Endothelial cell of umbilical vein (primary cell): ENCODE measurements at regions not wholly inside any gene's neighbourhood (a gene's known extent, or its start where the extent isn't known, plus 50 kb on each side); places are given as distances from the start of the nearest gene placed in this dataset.

Experiments used
- BruUV-seq: library from RNA; stranded (reverse); fragments of 400-500 nt; replicated peaks from 2 replicates; lab custom pipeline; 2021; lab: Mats Ljungman, UMichigan
- CTCF ChIA-PET: fragments of 300-600, 350-600 bp; sonication (Branson Sonifier 250); formaldehyde crosslinking; loops from one replicate; lab custom pipeline; 2021; ENCODE audit warnings: antibody characterized with exemption, inconsistent platforms; lab: Charles Lee
- POLR2A ChIA-PET: fragments of 300-600, 350-600 bp; sonication (Branson Sonifier 250); formaldehyde crosslinking; loops from one replicate; lab custom pipeline; 2021; ENCODE audit warnings: antibody characterized with exemption, inconsistent platforms; lab: Charles Lee
- DNase-seq: peaks from one replicate; pipeline ENCODE4 v3.0.0-alpha.2; 2011; ENCODE audit warnings: low read depth, low spot score
- FAIRE-seq: peaks from 2 replicates; lab custom pipeline; 2011; peaks lifted over from hg19 to GRCh38; lab: Jason Lieb, UNC
- H2AFZ ChIP-seq: 2 replicates; pipeline ENCODE4 v1.6.0; 2012; ENCODE audit warnings: low read depth, low read length, control low read depth, inconsistent platforms
- H3K27ac ChIP-seq: 2 replicates; pipeline ENCODE4 v1.5.1; 2011; ENCODE audit warnings: low read depth, mild to moderate bottlenecking, control low read depth, low read length, moderate library complexity; ENCODE audit not compliant: insufficient read depth
- H3K27me3 ChIP-seq, 2 experiments: 2 replicates each; pipeline versions ENCODE4 v1.6.0 to v1.6.1; 2011; ENCODE audit warnings: low read length in 2 of 2, mixed read lengths in 1 of 2; ENCODE audit not compliant: control insufficient read depth in 2 of 2, insufficient read depth in 2 of 2
- H3K36me3 ChIP-seq, 2 experiments: 2 replicates in 1 of 2; 3 replicates in 1 of 2; pipeline ENCODE4 v1.5.1; 2011; ENCODE audit warnings: low read length in 2 of 2, mild to moderate bottlenecking in 1 of 2, moderate library complexity in 1 of 2; ENCODE audit not compliant: control insufficient read depth in 2 of 2, insufficient read depth in 2 of 2; ENCODE audit errors: extremely low read depth in 1 of 2
- H3K4me1 ChIP-seq: 3 replicates; pipeline ENCODE4 v1.5.1; 2011; ENCODE audit warnings: mild to moderate bottlenecking, low read length; ENCODE audit not compliant: control insufficient read depth, insufficient read depth; ENCODE audit errors: extremely low read depth
- H3K4me2 ChIP-seq: 2 replicates; pipeline ENCODE4 v1.6.1; 2011; ENCODE audit warnings: low read length, control low read depth, mixed read lengths; ENCODE audit not compliant: insufficient read depth
- H3K4me3 ChIP-seq, 3 experiments: fragments of 200-600 bp in 1 of 3; sonication (generic), shearing (Covaris generic) in 1 of 3; replicated peaks in 1 of 3; 2 replicates each; pipeline ENCODE4 v1.5.1; 2011 to 2016; ENCODE audit warnings: control low read depth in 3 of 3, low read length in 3 of 3, mild to moderate bottlenecking in 2 of 3, inconsistent platforms in 1 of 3, low read depth in 1 of 3, moderate library complexity in 1 of 3; ENCODE audit not compliant: insufficient read depth in 1 of 3
- H3K79me2 ChIP-seq: 2 replicates; pipeline ENCODE4 v1.6.0; 2012; ENCODE audit warnings: low read length, inconsistent platforms; ENCODE audit not compliant: control insufficient read depth, insufficient read depth
- H3K9ac ChIP-seq: replicated peaks from 2 replicates; pipeline ENCODE3; 2011; ENCODE audit warnings: low read length, control low read depth; ENCODE audit not compliant: insufficient read depth; ENCODE audit errors: extremely low read depth
- H3K9me1 ChIP-seq: replicated peaks from 3 replicates; pipeline ENCODE4 v1.6.0; 2011; ENCODE audit warnings: mild to moderate bottlenecking, low read length; ENCODE audit not compliant: control insufficient read depth, insufficient read depth; ENCODE audit errors: extremely low read depth
- H3K9me3 ChIP-seq: replicated peaks from 2 replicates; pipeline ENCODE4 v1.5.1; 2012; ENCODE audit warnings: low read length, inconsistent platforms; ENCODE audit not compliant: control insufficient read depth, insufficient read depth
- H4K20me1 ChIP-seq: replicated peaks from 2 replicates; pipeline ENCODE3; 2011; ENCODE audit warnings: mild to moderate bottlenecking, low read length; ENCODE audit not compliant: control insufficient read depth, insufficient read depth; ENCODE audit errors: extremely low read depth
- EZH2 ChIP-seq: IDR thresholded peaks from 2 replicates; pipeline ENCODE4 v1.6.1; 2012; ENCODE audit warnings: borderline replicate concordance, low read depth, mild to moderate bottlenecking, moderate library complexity, low read length, inconsistent platforms; ENCODE audit not compliant: severe bottlenecking
- FOS ChIP-seq: IDR thresholded peaks from 2 replicates; pipeline ENCODE4 v1.6.1; 2011; ENCODE audit warnings: mild to moderate bottlenecking, low read length, moderate library complexity, borderline replicate concordance; ENCODE audit not compliant: insufficient read depth
- GATA2 ChIP-seq: IDR thresholded peaks from 2 replicates; pipeline ENCODE4 v1.7.0; 2011; ENCODE audit warnings: low read depth, mild to moderate bottlenecking, moderate library complexity, mixed read lengths, low read length; ENCODE audit not compliant: insufficient read length, insufficient read depth
- JUN ChIP-seq: IDR thresholded peaks from 2 replicates; pipeline ENCODE4 v1.6.1; 2011; ENCODE audit warnings: borderline replicate concordance, low read depth; ENCODE audit not compliant: insufficient read length, insufficient read depth
- MYC ChIP-seq: IDR thresholded peaks from one replicate; pipeline ENCODE4 v1.6.1; 2011; ENCODE audit warnings: mild to moderate bottlenecking, low read depth, low read length
- POLR2A ChIP-seq: IDR thresholded peaks from 2 replicates; pipeline ENCODE4 v1.6.1; 2012; ENCODE audit warnings: low read depth, mild to moderate bottlenecking, control low read depth, low read length
- POLR2AphosphoS5 ChIP-seq: IDR thresholded peaks from 2 replicates; pipeline ENCODE4 v1.6.1; 2012; ENCODE audit warnings: low read depth, mild to moderate bottlenecking, control low read depth, low read length, moderate library complexity; ENCODE audit not compliant: insufficient read depth
- dilution Hi-C: fragments of 300-500 bp; cut with MboI; formaldehyde crosslinking; loops from one replicate; pipeline ENCODE4 v1.15.0; 2019; ENCODE audit warnings: low sequenced_read_pairs; ENCODE audit not compliant: extremely low pct_ligation_motif_present
- intact Hi-C: fragments of 100-400 bp; cut with micrococcal nuclease; formaldehyde crosslinking; loops from one replicate; pipeline ENCODE4 v1.10.0; 2022
- TF ChIP-seq, protein P1 (sequence below): IDR thresholded peaks from 2 replicates; pipeline ENCODE4 v1.6.1; 2011; ENCODE audit not compliant: insufficient read depth, insufficient read length
- TF ChIP-seq, protein P2 (sequence below), 2 donors: IDR thresholded peaks; 1 replicate in 1 of 2; 2 replicates in 1 of 2; pipeline ENCODE4 v1.5.1; 2011; ENCODE audit warnings: low read length in 2 of 2, mild to moderate bottlenecking in 2 of 2, moderate library complexity in 2 of 2, control low read depth in 1 of 2, inconsistent platforms in 1 of 2, low read depth in 1 of 2; ENCODE audit not compliant: insufficient read depth in 1 of 2; ENCODE audit errors: extremely low read depth in 1 of 2

DNA sequence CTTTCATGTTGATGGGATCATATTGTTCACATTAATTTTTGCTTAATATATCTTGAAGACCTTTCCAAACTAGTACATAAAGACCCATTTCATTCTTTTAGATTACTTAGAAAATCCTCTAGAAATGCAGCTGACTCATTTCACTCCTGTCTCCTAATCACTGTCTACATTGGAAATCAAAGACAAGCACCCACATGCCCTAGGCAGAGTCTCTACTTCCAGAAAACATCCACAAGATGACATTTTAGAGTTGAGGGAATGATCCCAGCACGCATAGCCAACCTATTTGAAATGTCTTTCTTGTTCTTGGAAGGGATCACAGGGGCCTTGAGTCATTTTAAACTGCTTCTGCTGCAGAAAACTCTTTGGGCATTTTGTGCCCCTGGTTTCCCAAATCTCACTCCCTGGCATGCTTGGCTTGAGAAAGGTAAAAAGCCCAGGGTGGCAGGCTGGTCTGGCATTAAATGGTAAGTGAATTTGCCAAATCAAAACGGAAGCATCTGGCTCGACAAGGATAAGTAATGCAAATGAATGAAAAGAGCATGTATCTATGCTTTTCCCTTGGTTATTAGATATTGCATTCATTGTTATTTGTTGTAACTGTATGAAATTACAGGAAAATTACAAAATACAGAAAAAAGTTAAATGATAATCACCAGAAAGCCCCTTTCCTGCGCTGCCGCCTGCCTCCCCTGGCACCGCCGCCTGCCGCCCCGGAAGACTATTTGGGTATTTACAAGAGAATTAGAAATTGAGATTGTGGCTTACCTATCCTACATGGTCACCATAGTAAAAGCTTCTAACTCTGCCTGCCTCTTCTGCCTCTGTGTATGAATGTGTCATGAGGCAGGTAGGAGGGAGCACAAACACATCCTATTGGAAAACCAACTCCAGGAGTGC lies 225.3 kb downstream of the PTEN start:
- FAIRE-seq (no peak), DNase-seq (no peak)
- TF ChIP-seq MYC (no peak), POLR2AphosphoS5 (no peak), GATA2 (no peak), EZH2 (no peak), FOS (no peak), POLR2A (no peak), JUN (no peak)
- TF ChIP-seq, protein P1, sequence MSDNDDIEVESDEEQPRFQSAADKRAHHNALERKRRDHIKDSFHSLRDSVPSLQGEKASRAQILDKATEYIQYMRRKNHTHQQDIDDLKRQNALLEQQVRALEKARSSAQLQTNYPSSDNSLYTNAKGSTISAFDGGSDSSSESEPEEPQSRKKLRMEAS, result no peak
- TF ChIP-seq, protein P2, sequence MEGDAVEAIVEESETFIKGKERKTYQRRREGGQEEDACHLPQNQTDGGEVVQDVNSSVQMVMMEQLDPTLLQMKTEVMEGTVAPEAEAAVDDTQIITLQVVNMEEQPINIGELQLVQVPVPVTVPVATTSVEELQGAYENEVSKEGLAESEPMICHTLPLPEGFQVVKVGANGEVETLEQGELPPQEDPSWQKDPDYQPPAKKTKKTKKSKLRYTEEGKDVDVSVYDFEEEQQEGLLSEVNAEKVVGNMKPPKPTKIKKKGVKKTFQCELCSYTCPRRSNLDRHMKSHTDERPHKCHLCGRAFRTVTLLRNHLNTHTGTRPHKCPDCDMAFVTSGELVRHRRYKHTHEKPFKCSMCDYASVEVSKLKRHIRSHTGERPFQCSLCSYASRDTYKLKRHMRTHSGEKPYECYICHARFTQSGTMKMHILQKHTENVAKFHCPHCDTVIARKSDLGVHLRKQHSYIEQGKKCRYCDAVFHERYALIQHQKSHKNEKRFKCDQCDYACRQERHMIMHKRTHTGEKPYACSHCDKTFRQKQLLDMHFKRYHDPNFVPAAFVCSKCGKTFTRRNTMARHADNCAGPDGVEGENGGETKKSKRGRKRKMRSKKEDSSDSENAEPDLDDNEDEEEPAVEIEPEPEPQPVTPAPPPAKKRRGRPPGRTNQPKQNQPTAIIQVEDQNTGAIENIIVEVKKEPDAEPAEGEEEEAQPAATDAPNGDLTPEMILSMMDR (IDR thresholded peaks at IDR 0.05; ENCODE audit: extremely low read depth in 1 of 2, insufficient read depth in 1 of 2, low read depth in 1 of 2, low read length in 2 of 2), result no peak
- no peak overlapping the region for H3K4me3 ChIP-seq
- H3K36me3 ChIP-seq, result no peaks in the 10 kb centered on the region
- no peaks in the 10 kb centered on the region for H3K79me2 ChIP-seq
- no peaks in the 10 kb centered on the region for H3K4me1 ChIP-seq
- no peaks in the 10 kb centered on the region for H4K20me1 ChIP-seq
- intact Hi-C loops, result no loop called here
- H3K27ac ChIP-seq, result no peak overlapping the region
- H3K9ac ChIP-seq, result no peak overlapping the region
- dilution Hi-C loops, result no loop called here
- CTCF ChIA-PET, result no interaction called here
- POLR2A ChIA-PET, result no interaction called here
- no peak overlapping the region for H3K4me2 ChIP-seq
- H2AFZ ChIP-seq, result no peak overlapping the region
- no TSS peak for BruUV-seq
- no peaks in the 10 kb centered on the region for H3K9me3 ChIP-seq
- no peaks in the 10 kb centered on the region for H3K9me1 ChIP-seq
- peaks cover 0 to 4% of the 10 kb centered on the region in 2 experiments for H3K27me3 ChIP-seq
